Activated CD4-positive, alpha-beta T cell treated with anti-CD3 and anti-CD28 coated beads, Interleukin-2, Interleukin-6, amounts not matched to agents 100 ng/mL and 50 ng/mL, durations not matched to agents 16 hours and 8 hours (primary cell): ENCODE measurements at regions not wholly inside any gene's neighbourhood (a gene's known extent, or its start where the extent isn't known, plus 50 kb on each side); places are given as distances from the start of the nearest gene placed in this dataset.
A peak's percentile ranks its signal among the peaks of the same experiment; 100 is the strongest.

Experiments
- DNase-seq: peaks from one replicate; pipeline ENCODE4 v3.0.0-alpha.2; 2020

- no peak for DNase-seq
These were observed 55.2 kb downstream of the MAGEC2 start for GRCh38 chrX:142149919-142150318.

DNA sequence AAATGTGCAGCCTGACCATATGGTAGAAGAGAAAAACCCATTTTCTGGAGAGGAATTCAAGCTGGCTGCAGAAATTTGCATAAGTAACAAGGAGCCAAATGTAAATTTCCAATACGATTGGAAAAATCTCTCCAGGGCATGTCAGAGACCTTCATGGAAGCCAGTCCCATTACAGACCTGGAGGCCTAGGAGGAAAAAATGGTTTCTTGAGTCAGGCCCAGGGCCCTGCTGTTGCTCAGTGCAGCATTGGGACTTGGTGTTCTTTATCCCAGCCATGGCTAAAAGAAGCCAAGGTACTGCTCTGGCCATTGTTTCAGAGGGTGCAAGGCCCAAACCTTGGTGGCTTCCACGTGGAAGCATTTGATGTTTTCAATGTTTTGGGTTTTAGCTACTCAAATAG is 70.6 kb downstream of the MAGEC2 start:
- DNase-seq: no peak

GRCh38 chrX:142096253-142096652 is 108.8 kb downstream of the MAGEC2 start:
- no peak for DNase-seq

DNA sequence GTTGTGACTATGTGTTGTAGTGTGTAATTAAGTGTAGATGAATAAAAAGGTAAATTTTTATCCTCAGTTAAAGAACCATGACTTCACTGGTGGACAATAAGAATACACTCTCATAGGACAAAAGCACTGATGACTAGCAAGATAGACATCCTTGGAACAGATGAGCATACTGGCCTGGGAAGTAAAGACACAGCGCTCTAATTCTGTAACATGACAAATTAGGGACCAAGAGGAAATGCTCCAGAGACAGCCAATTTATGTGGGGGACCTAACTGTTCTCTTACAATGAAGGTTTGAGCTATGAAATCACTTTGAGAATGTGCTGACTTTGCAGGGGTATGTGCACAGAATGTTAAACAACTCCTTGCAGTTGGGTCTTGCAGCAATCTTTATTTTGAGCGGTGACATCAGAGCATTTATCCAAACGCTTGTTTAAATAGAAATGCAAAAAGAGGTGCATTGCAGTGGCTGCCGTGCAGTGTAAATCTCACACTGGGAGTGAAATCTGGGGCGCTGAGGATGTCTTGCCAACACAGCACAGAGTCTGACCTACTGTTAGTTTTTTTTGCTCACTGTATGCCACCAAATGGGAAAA is 109.3 kb downstream of the MAGEC2 start:
- DNase-seq: no peak

DNA sequence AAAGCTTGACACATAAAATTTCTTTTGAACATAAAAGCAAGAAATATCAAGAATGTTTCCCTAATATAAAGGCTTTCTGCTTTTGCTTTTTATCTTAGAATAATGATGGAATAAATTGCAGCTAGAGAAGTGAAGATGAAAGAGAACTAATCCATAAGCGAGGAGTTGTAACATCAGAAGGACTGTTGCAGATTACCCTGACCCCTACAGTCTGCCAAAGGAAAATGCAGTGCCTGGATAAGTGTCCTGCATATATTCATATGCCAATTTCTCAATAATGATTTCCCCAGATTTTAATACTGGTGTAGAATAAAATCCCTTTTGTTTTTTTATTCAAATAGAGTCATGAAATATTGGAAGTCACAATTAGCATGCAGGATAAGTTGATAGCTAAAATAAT is 115.9 kb downstream of the MAGEC2 start:
- peak; percentile 3 for DNase-seq

GRCh38 chrX:142084611-142085010 is 120.5 kb downstream of the MAGEC2 start:
- DNase-seq: no peak

GRCh38 chrX:142076633-142077032 is 128.5 kb downstream of the MAGEC2 start:
- DNase-seq: no peak

DNA sequence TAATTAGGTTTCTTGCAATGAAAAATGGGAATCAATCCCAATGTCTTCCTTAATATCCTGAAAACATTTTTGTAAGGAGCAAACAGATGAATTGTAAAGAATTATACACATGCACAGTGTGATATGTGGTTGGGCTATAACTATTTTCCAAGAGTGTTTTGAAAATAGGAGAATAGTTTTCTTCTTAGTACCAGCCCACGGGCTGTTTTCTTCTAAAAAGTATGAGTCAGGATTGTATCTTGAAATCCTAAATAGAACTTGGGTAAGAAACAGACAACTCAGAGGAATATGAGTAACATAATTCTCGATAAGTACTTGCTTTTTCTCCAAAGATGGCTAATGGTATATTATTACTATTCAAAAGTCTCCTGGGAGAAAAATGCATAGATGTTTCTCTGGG is 136.7 kb downstream of the MAGEC2 start:
- no peak for DNase-seq

- DNase-seq: no peak
These were observed 144.9 kb downstream of the MAGEC2 start for GRCh38 chrX:142060191-142060590.

DNA sequence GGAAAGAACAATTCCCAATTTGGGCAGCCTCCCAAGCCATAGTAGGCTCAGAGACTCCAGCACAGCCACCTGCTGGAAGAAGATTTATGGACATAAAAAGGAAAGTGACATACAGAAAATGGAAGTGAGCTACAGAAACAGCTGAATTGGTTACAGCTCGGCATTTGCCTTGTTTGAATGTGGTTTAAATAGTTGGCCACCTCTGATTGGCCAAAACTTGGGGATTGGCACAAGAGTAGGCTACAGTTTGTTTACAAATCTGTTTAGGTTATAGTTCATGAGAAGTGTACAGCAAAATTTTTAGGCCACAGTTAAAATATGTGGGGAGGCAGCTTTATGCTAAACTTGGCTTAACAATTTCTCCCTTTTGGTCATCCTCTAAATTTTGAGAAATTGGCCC is 150.4 kb downstream of the MAGEC1 start:
- DNase-seq: no peak

DNA sequence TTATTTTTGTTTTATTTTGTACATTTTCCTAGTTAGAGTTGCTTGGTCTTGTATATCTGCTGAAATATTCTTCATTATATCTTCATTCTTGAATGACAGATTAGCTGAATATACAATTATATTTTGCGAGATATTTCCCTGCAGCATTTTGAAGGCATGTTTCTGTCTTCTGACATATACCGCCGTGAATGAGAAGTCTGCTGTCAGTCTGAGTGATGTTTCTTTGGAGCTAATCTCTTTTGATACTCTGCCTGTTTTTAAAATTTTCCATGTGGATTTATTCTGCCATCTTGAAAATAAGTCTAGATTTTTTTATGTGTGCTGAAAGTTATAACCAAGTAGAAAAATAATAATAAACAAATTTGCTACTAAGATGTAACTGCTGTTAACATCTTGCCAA is 148.5 kb downstream of the MAGEC1 start:
- DNase-seq: no peak

GRCh38 chrX:142043196-142043595 is 139.5 kb downstream of the MAGEC1 start:
- DNase-seq: no peak

GRCh38 chrX:142040906-142041305 is 137.2 kb downstream of the MAGEC1 start:
- no peak for DNase-seq

DNA sequence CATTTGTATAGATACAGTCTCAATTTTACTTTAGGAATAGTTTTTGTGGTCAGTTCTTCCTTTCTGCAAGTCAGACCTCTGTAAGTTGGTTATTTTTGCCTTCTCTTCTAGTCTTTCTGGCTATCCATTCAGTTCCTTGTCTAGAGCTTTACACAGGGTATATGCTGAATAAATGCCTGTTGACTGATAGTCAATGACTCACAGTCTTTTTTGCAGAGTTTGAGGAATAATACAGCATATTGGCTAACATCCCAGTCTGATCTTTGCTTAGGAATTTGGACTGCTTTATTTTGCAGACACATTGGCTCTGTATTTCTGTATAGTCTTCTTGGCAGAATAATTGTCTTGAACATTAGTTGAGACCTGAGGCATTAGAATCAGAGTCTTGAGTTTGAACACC is 132.4 kb downstream of the MAGEC1 start:
- no peak for DNase-seq

DNA sequence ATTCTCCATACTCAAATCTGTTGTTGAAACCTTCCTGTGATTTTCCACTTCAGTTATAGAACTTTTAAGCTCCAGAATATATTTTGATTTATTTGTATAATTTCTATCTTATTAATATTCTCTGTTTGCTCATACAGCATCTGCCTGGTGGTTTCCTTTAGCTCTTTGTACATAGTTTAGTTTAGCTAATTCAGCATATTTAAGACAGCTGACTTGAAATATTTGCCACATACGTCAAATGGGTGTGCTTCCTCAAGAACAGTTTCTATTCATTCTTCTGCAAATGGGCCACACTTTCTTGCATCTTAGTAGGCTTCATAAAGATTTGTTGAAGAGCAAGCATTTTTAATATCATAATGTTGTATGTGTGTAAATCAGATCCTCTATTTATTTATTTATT is 101.8 kb downstream of the MAGEC1 start:
- DNase-seq: no peak

DNA sequence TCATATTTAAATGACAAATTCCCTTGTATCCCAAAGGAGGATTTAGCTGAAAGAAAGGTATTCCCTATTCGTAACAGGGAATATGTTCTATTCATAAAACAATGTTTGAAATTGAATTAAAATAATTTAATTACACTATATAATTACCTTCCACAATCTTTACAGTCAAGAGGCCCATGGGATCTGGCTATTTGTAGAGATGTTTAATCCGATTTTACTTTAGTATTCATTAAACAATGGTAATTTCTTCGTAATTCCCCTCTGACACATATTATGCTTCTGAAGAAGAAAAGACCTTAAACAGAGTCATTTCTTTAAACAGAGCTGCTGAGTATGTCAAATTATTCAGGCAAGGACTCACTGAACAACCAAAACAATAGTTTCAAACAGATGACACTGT is 98.8 kb downstream of the MAGEC1 start:
- no peak for DNase-seq

- no peak for DNase-seq
These were observed 98.2 kb downstream of the MAGEC1 start for GRCh38 chrX:142001934-142002333.

DNA sequence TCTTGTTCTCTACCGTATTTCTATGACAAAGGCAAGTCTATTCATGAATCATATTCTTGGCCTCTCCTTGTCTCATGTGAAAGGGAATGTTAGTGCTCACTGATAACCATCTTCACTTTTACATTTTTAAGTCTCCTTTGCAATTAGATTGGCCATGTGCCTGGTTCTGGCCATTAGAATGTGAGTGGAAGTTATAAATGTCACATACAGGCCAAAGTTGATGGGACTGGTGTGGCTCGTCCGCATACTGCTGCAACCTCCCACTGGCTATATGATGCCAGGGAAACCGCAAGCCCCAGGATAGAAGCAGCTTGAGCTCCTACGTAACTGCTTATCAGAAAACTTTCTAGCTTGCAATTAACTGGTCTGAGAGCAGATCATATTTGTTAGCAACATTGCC is 86.1 kb downstream of the MAGEC1 start:
- no peak for DNase-seq

- DNase-seq: no peak
These were observed 85.4 kb downstream of the MAGEC1 start for GRCh38 chrX:141989134-141989533.

DNA sequence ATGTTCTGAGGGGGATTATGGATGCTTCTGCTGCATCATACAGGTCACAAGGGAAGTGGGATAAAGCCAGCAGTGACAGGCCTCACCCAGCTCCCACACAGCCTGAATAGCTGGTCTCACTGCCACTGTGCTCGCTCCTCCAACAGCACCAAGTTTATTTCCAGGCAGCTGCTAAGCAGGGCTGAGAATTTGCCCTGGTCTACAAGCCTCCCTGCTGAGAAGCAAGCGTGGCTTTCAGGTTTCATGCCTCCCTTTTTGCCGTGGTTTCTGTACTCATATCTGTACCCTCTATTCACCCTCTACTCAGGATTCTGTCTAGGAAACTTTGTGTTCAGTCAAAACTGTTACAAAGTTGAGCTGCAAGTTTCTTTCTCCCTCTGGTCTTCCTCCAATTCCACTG is 78.6 kb downstream of the MAGEC1 start:
- no peak for DNase-seq

- no peak for DNase-seq
These were observed 72.1 kb downstream of the MAGEC1 start for GRCh38 chrX:141975839-141976238.

DNA sequence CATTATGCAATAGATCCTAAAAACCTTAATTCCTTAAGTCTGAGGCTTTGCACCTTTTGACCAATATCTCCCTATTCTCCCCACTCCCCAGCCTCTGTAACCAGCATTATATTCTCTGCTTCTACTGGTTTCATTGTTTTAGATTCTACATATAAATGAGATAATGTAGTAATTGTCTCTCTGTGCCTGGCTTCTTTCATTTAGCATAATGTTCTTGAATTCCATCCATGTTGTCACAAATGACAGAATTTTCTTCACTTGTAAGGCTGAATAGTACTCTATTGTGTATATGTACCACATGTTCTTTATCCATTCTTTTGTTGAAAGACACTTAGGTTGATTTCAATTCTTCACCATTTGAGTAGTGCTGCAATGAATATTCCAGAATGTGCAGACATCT is 66.0 kb downstream of the MAGEC1 start:
- no peak for DNase-seq

DNA sequence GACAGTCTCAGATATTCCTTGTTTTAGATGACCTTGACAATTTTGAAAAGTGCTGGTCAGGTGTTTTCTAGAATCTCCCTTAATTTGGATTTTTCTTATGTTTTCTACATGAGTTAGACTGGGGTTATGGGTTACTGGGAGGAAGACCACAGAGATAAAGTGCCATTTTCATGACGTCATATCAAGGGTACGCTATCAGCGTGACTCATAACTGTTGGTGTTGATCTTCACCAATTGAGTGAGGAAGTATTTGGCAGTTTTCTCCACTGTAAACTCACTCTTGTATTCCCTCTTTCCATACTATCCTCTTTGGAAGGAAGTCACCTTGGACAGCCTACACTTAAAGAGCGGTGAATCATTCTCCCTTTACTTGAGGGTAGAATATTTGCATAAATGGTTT is 56.9 kb downstream of the MAGEC1 start:
- no peak for DNase-seq
